Loucy (cell line): ENCODE measurements at regions not wholly inside any gene's neighbourhood (a gene's known extent, or its start where the extent isn't known, plus 50 kb on each side); places are given as distances from the start of the nearest gene placed in this dataset.

Source experiments
- H2AFZ ChIP-seq: fragments of 200-600 bp; sonication (generic); 2 replicates; pipeline ENCODE4 v1.6.0; 2016; ENCODE audit warnings: antibody characterized with exemption, mild to moderate bottlenecking, low read length, moderate library complexity
- H3F3A ChIP-seq: fragments of 200-600 bp; 2 replicates; pipeline ENCODE4 v1.6.0; 2016; ENCODE audit warnings: antibody characterized with exemption, low read depth, mild to moderate bottlenecking
- H3K27me3 ChIP-seq: fragments of 200-600 bp; sonication (generic); 2 replicates; pipeline ENCODE4 v1.6.1; 2014; ENCODE audit warnings: low read length, mild to moderate bottlenecking; ENCODE audit not compliant: insufficient read depth, poor library complexity, severe bottlenecking
- H3K36me3 ChIP-seq: fragments of 200-600 bp; sonication (generic); 2 replicates; pipeline ENCODE4 v1.6.1; 2016; ENCODE audit warnings: low read length; ENCODE audit not compliant: insufficient read depth
- H3K4me1 ChIP-seq: fragments of 200-600 bp; sonication (generic); 2 replicates; pipeline ENCODE4 v1.5.1; 2014; ENCODE audit warnings: low read length, mild to moderate bottlenecking; ENCODE audit not compliant: insufficient read depth, poor library complexity, severe bottlenecking
- H3K4me2 ChIP-seq: fragments of 200-600 bp; sonication (generic); 2 replicates; pipeline ENCODE4 v1.6.0; 2014; ENCODE audit warnings: antibody characterized with exemption, low read length, low read depth, mild to moderate bottlenecking; ENCODE audit not compliant: poor library complexity, severe bottlenecking
- H3K4me3 ChIP-seq: fragments of 200-600 bp; sonication (generic); 2 replicates; pipeline ENCODE4 v1.5.1; 2014; ENCODE audit warnings: low read length, mild to moderate bottlenecking, mixed read lengths; ENCODE audit not compliant: poor library complexity, severe bottlenecking
- H3K79me2 ChIP-seq: fragments of 200-600 bp; sonication (generic); 2 replicates; pipeline ENCODE4 v1.6.1; 2014; ENCODE audit warnings: low read length; ENCODE audit not compliant: insufficient read depth
- H3K9ac ChIP-seq: fragments of 200-600 bp; sonication (generic); 2 replicates; pipeline ENCODE4 v1.6.0; 2014; ENCODE audit warnings: mild to moderate bottlenecking, low read depth, low read length, moderate library complexity; ENCODE audit not compliant: poor library complexity, severe bottlenecking
- H3K9me2 ChIP-seq: fragments of 200-600 bp; sonication (generic); replicated peaks from 2 replicates; pipeline ENCODE4 v1.6.1; 2016; ENCODE audit warnings: low read depth, low read length, mixed read lengths
- H3K9me3 ChIP-seq: fragments of 200-600 bp; sonication (generic); 2 replicates; pipeline ENCODE4 v1.6.1; 2014; ENCODE audit warnings: mild to moderate bottlenecking, antibody characterized with exemption, low read length, low read depth; ENCODE audit not compliant: insufficient read depth
- H4K20me1 ChIP-seq: fragments of 200-600 bp; sonication (generic); 2 replicates; pipeline ENCODE4 v1.6.0; 2014; ENCODE audit warnings: antibody characterized with exemption, low read length, mild to moderate bottlenecking; ENCODE audit not compliant: insufficient read depth, poor library complexity, severe bottlenecking
- EZH2phosphoT487 ChIP-seq: fragments of 200-600 bp; IDR thresholded peaks from 2 replicates; pipeline ENCODE4 v1.6.1; 2018; ENCODE audit warnings: antibody characterized with exemption, mild to moderate bottlenecking, moderate library complexity, borderline replicate concordance
- TF ChIP-seq, protein P1 (sequence below): fragments of 200-600 bp; sonication (generic); conservative IDR thresholded peaks from 2 replicates; pipeline ENCODE4 v1.5.1; 2014; ENCODE audit warnings: mild to moderate bottlenecking, antibody characterized with exemption, low read length

DNA sequence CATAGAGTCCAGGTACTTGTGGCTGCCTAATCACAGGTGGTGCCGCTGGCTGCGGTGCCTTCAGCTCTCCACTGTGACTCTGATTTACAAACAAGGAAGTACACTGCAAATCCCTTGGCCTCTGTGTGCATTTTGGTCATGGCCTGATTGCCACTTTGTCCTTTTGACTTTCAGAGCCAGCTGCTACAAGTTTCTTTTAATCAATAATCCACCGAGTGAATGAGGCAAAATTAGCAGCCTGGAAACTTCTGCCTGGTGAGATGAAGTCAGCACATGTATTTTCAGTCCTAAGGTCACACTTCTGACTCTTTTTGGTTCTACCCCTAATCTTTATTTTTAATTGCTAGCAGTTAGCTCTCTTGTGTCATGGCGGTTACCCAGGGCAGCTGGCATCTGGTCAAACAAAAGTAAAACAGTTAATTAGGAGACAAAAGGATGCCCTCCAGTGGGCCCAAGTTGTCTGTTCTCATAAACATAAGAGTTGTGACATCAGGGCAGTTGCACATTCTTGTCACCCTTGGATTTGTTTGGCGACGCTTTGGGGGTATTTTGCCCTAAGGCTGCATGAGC lies 62.3 kb upstream of the LNX1 start:
- no peak overlapping the region for H3K4me3 ChIP-seq
- no peak for TF ChIP-seq EZH2phosphoT487
- TF ChIP-seq, protein P1, sequence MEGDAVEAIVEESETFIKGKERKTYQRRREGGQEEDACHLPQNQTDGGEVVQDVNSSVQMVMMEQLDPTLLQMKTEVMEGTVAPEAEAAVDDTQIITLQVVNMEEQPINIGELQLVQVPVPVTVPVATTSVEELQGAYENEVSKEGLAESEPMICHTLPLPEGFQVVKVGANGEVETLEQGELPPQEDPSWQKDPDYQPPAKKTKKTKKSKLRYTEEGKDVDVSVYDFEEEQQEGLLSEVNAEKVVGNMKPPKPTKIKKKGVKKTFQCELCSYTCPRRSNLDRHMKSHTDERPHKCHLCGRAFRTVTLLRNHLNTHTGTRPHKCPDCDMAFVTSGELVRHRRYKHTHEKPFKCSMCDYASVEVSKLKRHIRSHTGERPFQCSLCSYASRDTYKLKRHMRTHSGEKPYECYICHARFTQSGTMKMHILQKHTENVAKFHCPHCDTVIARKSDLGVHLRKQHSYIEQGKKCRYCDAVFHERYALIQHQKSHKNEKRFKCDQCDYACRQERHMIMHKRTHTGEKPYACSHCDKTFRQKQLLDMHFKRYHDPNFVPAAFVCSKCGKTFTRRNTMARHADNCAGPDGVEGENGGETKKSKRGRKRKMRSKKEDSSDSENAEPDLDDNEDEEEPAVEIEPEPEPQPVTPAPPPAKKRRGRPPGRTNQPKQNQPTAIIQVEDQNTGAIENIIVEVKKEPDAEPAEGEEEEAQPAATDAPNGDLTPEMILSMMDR, result peak; percentile 27; the same call in 1 of the 2 replicates
- no peaks in the 10 kb centered on the region for H3K79me2 ChIP-seq
- H3K36me3 ChIP-seq, result no peaks in the 10 kb centered on the region
- H4K20me1 ChIP-seq, result no peaks in the 10 kb centered on the region
- H3K9ac ChIP-seq, result no peak overlapping the region
- no peaks in the 10 kb centered on the region for H3K9me3 ChIP-seq
- H3F3A ChIP-seq, result no peaks in the 10 kb centered on the region
- H3K4me1 ChIP-seq, result peaks cover 7% of the 10 kb centered on the region
- H3K9me2 ChIP-seq, result no peaks in the 10 kb centered on the region
- H2AFZ ChIP-seq, result no peak overlapping the region
- no peak overlapping the region for H3K4me2 ChIP-seq
- H3K27me3 ChIP-seq, result no peaks in the 10 kb centered on the region

DNA sequence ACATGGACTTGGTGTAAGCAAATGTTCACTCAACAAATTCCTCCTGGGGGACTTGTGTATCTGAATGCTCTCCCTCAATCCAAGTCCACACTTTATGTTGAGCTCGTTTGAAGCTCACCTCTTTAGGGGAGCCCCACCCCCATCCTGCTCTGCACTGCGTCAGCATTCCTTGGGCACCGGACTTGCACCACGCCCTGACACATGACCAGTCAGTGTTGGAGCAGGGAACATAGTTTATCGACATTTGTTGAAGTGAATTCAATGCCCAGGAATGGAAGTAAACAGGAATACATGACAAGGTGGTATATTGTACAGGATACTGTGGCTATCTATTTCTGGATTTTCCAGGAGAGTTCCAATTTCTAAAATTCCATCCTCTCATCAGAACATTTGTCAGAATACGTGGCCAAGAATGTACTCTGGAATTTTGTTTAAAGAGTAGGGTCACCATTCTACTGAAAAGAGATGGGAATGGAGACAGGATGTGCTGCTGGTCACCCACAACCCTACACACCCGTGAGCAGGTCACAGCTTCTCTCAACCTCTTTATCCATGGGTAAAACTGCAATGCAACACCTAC lies 60.0 kb upstream of the LNX1 start:
- Histone ChIP-seq H3K4me2 (no peak overlapping the region), H4K20me1 (no peaks in the 10 kb centered on the region), H3K36me3 (no peaks in the 10 kb centered on the region), H3K9me3 (no peaks in the 10 kb centered on the region), H3K4me1 (peaks cover 7% of the 10 kb centered on the region), H3K9ac (no peak overlapping the region), H3K79me2 (no peaks in the 10 kb centered on the region), H3K9me2 (no peaks in the 10 kb centered on the region), H3K4me3 (no peak overlapping the region), H3K27me3 (no peaks in the 10 kb centered on the region), H2AFZ (no peak overlapping the region), H3F3A (no peaks in the 10 kb centered on the region)
- TF ChIP-seq, protein P1, result no peak
- no peak for TF ChIP-seq EZH2phosphoT487

DNA sequence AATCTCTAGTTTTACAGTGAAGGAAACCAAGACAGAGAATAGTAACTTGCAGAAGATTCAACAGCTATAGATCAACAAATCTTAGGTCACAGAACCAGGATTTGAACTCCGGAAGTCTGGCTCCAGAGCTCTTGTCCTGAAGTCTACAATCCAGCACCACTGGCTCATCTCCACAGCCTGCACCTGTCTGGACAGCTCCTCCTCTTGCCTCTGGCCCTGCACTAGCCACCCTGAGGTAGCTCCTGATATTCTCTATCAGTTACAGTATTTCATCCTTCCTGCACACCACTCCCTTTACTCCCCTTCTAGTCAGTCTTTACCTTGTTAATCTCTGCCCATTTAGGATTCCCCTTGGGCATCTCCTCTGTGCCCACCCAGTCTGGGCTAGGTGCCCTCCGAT lies 58.1 kb upstream of the LNX1 start:
- Histone ChIP-seq H3K9ac (no peak overlapping the region), H3K4me2 (no peak overlapping the region), H3K9me2 (no peaks in the 10 kb centered on the region), H4K20me1 (no peaks in the 10 kb centered on the region), H3K9me3 (no peaks in the 10 kb centered on the region), H2AFZ (no peak overlapping the region), H3K4me1 (peaks cover under 1% of the 10 kb centered on the region), H3K36me3 (no peaks in the 10 kb centered on the region), H3K4me3 (no peak overlapping the region), H3K27me3 (no peaks in the 10 kb centered on the region), H3F3A (no peaks in the 10 kb centered on the region), H3K79me2 (no peaks in the 10 kb centered on the region)
- TF ChIP-seq, protein P1, result no peak
- no peak for TF ChIP-seq EZH2phosphoT487
